Activated CD8-positive, alpha-beta T cell treated with anti-CD3 and anti-CD28 coated beads, Interleukin-2, amount 10 ng/mL, durations not matched to agents 7 days and 5 days (primary cell): ENCODE measurements at regions not wholly inside any gene's neighbourhood (a gene's known extent, or its start where the extent isn't known, plus 50 kb on each side); places are given as distances from the start of the nearest gene placed in this dataset.

Experiments
- ATAC-seq: fragments of 150-1000 bp; cut with Tn5 transposase; one replicate; pipeline ENCODE4 v1.10.0; 2021; ENCODE audit warnings: moderate library complexity
- CTCF ChIA-PET: fragments of 350-600 bp; sonication (Branson Sonifier 250); formaldehyde crosslinking; loops from one replicate; lab custom pipeline; 2021; ENCODE audit warnings: antibody characterized with exemption; lab: Charles Lee
- POLR2A ChIA-PET: fragments of 350-600 bp; sonication (Branson Sonifier 250); formaldehyde crosslinking; loops from one replicate; lab custom pipeline; 2021; ENCODE audit warnings: antibody characterized with exemption; lab: Charles Lee
- DNase-seq: peaks from one replicate; pipeline ENCODE4 v3.0.0-alpha.2; 2020
- H3K27ac Mint-ChIP-seq: one replicate; pipeline ENCODE4 v1.8.0; 2021; ENCODE audit warnings: mild to moderate bottlenecking, mixed read lengths
- H3K27me3 Mint-ChIP-seq: one replicate; pipeline ENCODE4 v1.8.0; 2021; ENCODE audit warnings: low read depth, mixed read lengths
- H3K36me3 Mint-ChIP-seq: one replicate; pipeline ENCODE4 v1.8.0; 2021; ENCODE audit warnings: low read depth, mixed read lengths
- H3K4me1 Mint-ChIP-seq: one replicate; pipeline ENCODE4 v1.8.0; 2021; ENCODE audit warnings: low read depth, mixed read lengths
- H3K4me3 Mint-ChIP-seq: one replicate; pipeline ENCODE4 v1.8.0; 2021; ENCODE audit warnings: mild to moderate bottlenecking, mixed read lengths
- H3K9me3 Mint-ChIP-seq: one replicate; pipeline ENCODE4 v1.8.0; 2022; ENCODE audit warnings: mixed read lengths; ENCODE audit not compliant: insufficient read depth

DNA sequence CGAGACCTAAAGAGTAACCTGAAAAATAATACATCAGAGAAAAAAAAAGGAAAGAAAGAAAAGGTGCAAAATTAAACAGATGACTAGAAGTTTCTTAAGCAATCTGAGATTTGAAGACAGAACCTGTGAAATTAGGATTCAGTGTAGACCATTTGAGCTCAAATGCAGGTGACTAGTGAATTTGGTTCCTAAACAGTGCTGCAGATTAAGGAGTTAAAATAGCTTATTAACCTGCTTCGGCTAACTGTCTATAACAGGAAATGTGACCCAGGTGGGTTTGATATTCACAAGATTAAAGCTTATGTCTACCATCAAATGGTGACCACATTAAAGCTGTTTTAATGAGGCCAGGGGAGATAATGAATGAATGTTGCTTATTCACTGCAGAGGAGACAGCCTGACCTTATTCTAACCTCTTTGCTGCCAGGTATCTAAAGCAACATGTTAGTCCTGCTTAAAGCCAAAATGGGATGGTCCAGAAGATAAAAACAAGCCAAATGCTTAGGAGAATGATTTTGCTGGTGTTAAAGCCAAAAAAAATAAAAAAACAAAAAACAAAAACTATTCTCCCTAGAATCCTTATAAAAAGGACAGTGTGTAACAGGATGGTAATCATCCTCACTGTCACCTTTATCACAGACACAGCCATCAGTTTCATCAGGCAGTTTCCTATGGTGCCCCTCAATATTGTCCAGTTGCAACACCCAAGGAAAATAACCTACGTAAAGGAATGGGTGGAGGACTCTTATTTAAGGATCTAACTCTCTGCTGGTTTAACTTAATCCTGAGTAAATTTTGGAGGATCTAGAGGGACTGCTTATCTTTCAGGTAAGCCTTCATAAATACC lies 769.0 kb upstream of the ZEB2 start:
- ATAC-seq (no peak), DNase-seq (no peak)
- ChIA-PET POLR2A (no interaction called here), CTCF (no interaction called here)
- Mint-ChIP-seq H3K27me3 (peaks cover 27% of the 10 kb centered on the region), H3K36me3 (no peaks in the 10 kb centered on the region), H3K4me1 (no peaks in the 10 kb centered on the region), H3K4me3 (no peak overlapping the region), H3K9me3 (no peaks in the 10 kb centered on the region), H3K27ac (no peak overlapping the region)

DNA sequence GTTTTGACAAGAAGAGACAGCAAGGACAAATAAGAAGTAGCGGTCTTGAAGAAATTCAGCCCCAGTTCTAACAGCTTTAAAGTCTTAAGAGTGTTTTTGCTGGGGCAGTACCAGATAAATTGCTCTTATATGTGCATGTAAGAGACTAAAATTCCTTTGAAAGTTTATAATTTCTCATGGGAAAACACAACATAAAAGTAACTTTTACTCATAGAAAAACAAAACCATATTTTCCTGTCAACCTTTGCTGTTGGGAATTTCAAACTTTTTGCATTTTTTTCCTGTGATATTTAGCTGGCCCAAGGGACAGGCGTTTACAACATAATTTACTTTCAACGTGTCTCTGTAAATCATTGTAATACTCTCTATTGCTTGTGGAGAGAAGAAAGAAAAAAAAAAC lies 767.8 kb upstream of the ZEB2 start:
- no peak for DNase-seq
- POLR2A ChIA-PET: no interaction called here
- ATAC-seq: no peak

DNA sequence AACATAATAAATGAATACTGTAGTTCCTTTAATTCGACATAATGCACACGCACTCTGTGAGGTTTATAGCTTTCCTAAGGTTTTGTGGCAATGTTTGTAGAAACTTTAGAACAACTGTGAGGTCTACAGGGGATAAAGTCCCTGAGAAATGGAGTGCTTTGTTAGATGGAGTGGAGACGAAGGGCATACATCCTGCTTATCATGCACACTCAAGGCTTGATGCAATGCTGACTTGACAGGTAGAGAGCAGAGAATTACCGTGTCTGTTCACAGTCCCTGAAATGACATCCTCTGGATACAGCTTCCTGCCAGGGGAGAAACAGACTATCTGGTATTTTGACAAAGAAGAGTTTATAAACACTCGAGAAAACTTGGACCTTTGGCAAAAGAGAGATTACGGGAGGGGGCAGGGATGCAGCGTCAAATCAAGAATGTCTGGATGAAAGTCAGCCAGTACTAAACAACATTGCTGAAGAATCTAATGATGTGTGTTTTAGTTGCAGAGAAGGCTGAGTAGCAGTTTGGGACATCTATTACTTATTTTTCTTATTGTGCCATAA lies 766.9 kb upstream of the ZEB2 start:
- Mint-ChIP-seq H3K9me3 (no peaks in the 10 kb centered on the region), H3K4me3 (no peak overlapping the region), H3K27ac (no peak overlapping the region), H3K36me3 (no peaks in the 10 kb centered on the region), H3K4me1 (peaks cover 5% of the 10 kb centered on the region), H3K27me3 (peaks cover 35% of the 10 kb centered on the region)
- ATAC-seq (no peak), DNase-seq (no peak)
- CTCF ChIA-PET: no interaction called here
- POLR2A ChIA-PET: no interaction called here

More for the DNA sequence above, 767.8 kb upstream of the ZEB2 start:
- Mint-ChIP-seq H3K4me3 (no peak overlapping the region), H3K9me3 (no peaks in the 10 kb centered on the region), H3K27ac (no peak overlapping the region), H3K4me1 (peaks cover 5% of the 10 kb centered on the region), H3K27me3 (peaks cover 33% of the 10 kb centered on the region), H3K36me3 (no peaks in the 10 kb centered on the region)
- CTCF ChIA-PET: no interaction called here

DNA sequence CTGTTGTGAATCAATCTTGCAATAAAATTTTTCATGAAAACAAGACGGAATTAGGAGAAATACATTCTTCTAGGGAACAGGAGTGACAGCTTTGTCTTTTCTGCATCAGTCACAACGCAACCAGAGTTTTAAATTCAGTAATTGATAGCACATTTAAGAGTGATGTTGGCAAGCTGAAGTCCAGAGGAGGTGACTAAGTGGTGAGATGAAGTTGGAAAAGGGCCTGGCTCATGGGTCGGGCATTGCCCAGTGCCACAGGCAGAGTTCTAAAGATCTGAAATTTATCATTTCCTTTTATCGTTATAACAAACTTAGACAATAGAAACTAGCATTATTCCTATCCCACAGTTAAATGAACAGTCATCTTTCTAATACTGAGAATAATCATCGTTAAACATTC lies 764.6 kb upstream of the ZEB2 start:
- H3K36me3 Mint-ChIP-seq: no peaks in the 10 kb centered on the region

DNA sequence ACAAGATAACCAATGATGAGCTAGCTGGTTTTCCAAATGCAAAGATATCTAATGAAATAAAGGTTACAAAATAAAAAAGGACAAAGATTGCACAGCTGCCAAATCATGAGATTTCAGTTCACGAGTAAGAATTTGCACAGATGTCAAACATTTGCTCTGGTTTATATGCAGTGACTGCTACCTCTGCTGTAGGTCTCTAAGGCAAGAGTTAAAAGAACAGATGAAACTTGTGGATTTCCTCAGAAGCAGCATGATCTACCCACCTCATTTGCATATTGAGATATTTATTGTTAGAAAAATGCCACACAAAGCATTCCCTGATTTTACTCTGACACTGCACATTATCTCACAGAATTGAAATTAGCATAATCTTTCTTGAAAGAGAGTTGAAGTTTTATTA lies 763.2 kb upstream of the ZEB2 start:
- no peak for DNase-seq
- Mint-ChIP-seq H3K36me3 (no peaks in the 10 kb centered on the region), H3K4me3 (no peak overlapping the region), H3K27me3 (peaks cover 37% of the 10 kb centered on the region), H3K27ac (no peak overlapping the region), H3K9me3 (no peaks in the 10 kb centered on the region), H3K4me1 (peaks cover 5% of the 10 kb centered on the region)
- ChIA-PET CTCF (no interaction called here), POLR2A (no interaction called here)
- no peak for ATAC-seq

More for the DNA sequence above, 764.6 kb upstream of the ZEB2 start:
- POLR2A ChIA-PET: no interaction called here
- DNase-seq (no peak), ATAC-seq (no peak)
- Mint-ChIP-seq H3K27ac (no peak overlapping the region), H3K4me1 (peaks cover 5% of the 10 kb centered on the region), H3K9me3 (no peaks in the 10 kb centered on the region), H3K4me3 (no peak overlapping the region), H3K27me3 (peaks cover 42% of the 10 kb centered on the region)
- CTCF ChIA-PET: no interaction called here

DNA sequence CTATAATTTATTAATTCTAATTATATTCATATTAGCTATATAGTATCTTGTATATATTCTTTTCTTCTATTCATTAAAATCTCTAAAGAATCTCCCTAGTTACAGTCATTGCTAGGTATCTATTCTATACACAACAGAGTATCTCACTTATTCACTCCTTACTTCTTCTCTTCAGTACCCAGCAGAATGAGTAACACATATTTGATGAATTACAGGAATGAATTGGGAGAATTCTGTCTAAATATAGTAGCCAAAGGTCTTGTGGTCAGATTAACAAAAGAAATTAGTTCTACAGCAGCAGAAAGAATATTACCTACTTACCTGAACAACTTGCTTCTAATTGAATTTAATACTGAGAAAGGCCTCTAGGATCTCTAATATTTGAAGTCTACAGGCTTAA lies 758.0 kb upstream of the ZEB2 start:
- ATAC-seq: no peak
- ChIA-PET POLR2A (no interaction called here), CTCF (no interaction called here)
- Mint-ChIP-seq H3K27me3 (peaks cover 37% of the 10 kb centered on the region), H3K36me3 (no peaks in the 10 kb centered on the region), H3K27ac (no peak overlapping the region), H3K4me1 (peaks cover under 1% of the 10 kb centered on the region), H3K9me3 (no peaks in the 10 kb centered on the region), H3K4me3 (no peak overlapping the region)
- DNase-seq: no peak

DNA sequence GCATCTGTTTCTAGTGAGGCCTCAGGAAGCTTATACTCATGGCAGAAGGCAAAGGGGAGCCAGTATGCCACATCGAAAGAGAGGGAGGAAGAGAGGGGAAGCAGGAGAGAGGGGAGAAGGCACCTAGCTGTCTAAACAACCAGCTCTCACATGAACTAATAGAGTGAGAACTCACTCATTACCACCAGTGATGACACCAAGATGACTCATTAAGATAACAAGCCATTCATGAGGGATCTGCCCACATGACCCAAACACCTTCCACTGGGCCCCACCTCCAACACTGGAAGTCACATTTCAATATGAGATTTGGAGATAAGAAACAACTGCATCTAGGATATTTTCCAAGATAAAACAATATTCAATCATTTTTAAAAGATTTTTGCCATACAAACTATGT lies 753.9 kb upstream of the ZEB2 start:
- ChIA-PET POLR2A (no interaction called here), CTCF (no interaction called here)
- Mint-ChIP-seq H3K36me3 (no peaks in the 10 kb centered on the region), H3K4me1 (no peaks in the 10 kb centered on the region), H3K27ac (no peak overlapping the region), H3K4me3 (no peak overlapping the region), H3K27me3 (peaks cover 16% of the 10 kb centered on the region), H3K9me3 (peaks cover 14% of the 10 kb centered on the region)
- ATAC-seq (no peak), DNase-seq (no peak)

DNA sequence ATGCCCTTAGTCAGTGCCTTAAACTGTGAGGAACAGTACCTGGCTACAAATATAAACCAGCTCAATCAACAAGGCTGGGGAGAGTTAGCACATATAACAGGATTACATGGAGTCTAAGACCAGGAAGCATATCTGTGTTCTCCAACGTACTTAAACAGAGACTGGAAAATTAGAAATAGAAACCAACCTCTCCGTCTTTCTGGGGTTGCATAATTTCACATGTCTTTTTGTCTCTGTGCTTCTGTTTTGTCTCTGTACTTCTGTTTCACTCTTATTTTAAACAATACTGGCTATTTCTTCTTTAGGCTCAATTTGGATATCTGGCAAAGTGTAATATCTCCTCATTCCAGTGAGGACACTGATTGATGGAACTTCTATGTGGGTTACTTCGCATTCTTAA lies 749.0 kb upstream of the ZEB2 start:
- H3K27ac Mint-ChIP-seq: no peak overlapping the region
- H3K9me3 Mint-ChIP-seq: peaks cover 14% of the 10 kb centered on the region
- ATAC-seq: no peak
- peaks cover 16% of the 10 kb centered on the region for H3K27me3 Mint-ChIP-seq
- no peaks in the 10 kb centered on the region for H3K36me3 Mint-ChIP-seq
- DNase-seq: no peak
- CTCF ChIA-PET: no interaction called here
- no peak overlapping the region for H3K4me3 Mint-ChIP-seq
- POLR2A ChIA-PET: no interaction called here
- H3K4me1 Mint-ChIP-seq: no peaks in the 10 kb centered on the region

DNA sequence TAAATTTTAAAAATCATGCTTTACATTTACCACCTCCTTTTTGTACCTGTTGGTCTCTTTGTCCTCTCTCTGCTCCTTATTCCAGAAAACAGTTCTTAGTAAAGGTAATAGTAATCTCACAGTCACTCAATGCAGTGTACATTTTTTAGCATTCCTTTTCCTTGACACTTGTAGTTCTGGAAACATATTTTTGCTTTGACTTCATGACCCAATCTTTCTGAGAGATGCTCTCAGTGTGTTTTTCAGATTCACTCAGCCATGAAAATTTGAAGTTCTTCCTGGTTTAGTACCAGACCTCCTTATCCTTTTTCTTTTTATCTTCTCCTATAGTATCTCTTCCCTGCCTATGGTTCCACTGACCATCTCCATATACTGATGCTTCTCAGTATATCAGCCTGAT lies 747.5 kb upstream of the ZEB2 start:
- peaks cover 20% of the 10 kb centered on the region for H3K27me3 Mint-ChIP-seq
- CTCF ChIA-PET: no interaction called here

DNA sequence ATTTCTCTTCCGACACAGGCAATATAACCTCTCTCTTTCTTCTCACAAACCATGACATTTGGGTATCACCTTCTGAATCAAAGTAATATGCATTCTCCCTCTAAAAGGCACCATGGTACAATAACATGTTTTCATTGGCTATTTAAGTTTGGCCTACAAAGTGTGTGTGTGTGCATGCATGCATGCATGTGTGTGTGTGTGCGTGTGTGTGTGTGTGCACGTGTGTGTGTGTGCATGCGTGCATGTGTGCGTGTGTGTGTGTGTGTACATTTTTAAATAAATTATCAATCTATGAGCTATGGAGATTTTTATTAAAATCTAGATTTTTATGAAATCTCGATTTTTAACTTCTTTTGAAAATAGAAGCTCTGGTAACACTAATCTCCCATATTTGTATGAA lies 745.3 kb upstream of the ZEB2 start:
- Mint-ChIP-seq H3K27me3 (peaks cover 31% of the 10 kb centered on the region), H3K27ac (no peak overlapping the region), H3K4me1 (peaks cover under 1% of the 10 kb centered on the region), H3K4me3 (no peak overlapping the region), H3K36me3 (no peaks in the 10 kb centered on the region), H3K9me3 (no peaks in the 10 kb centered on the region)
- ATAC-seq: no peak
- DNase-seq: no peak
- POLR2A ChIA-PET: no interaction called here
- CTCF ChIA-PET: no interaction called here

More for the DNA sequence above, 747.5 kb upstream of the ZEB2 start:
- H3K36me3 Mint-ChIP-seq: no peaks in the 10 kb centered on the region
- H3K4me3 Mint-ChIP-seq: no peak overlapping the region
- POLR2A ChIA-PET: no interaction called here
- H3K27ac Mint-ChIP-seq: no peak overlapping the region
- H3K9me3 Mint-ChIP-seq: peaks cover 11% of the 10 kb centered on the region
- no peaks in the 10 kb centered on the region for H3K4me1 Mint-ChIP-seq
- ATAC-seq (no peak), DNase-seq (no peak)

DNA sequence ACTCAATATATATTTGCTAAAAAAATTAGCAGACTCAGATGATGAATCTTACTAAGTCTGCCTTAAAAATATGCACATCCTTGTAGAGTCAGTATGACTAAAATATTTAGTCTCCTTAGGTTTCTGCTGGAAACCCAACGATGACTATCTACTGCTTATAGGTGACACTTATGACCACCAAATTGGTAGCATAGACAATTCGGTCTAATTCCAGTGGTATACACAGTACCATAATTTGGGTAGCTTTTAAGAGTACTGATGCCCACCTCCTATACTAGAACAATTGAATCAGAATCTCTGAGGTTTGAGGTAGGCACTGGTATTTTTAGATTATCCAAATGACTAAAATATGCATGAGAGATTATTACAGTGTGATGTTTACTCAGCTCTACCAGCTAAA lies 740.8 kb upstream of the ZEB2 start:
- no peak for ATAC-seq
- Mint-ChIP-seq H3K36me3 (no peaks in the 10 kb centered on the region), H3K4me1 (peaks cover 17% of the 10 kb centered on the region), H3K27ac (no peak overlapping the region), H3K9me3 (no peaks in the 10 kb centered on the region), H3K4me3 (no peak overlapping the region), H3K27me3 (peaks cover 50% of the 10 kb centered on the region)
- DNase-seq: no peak
- ChIA-PET CTCF (no interaction called here), POLR2A (no interaction called here)

DNA sequence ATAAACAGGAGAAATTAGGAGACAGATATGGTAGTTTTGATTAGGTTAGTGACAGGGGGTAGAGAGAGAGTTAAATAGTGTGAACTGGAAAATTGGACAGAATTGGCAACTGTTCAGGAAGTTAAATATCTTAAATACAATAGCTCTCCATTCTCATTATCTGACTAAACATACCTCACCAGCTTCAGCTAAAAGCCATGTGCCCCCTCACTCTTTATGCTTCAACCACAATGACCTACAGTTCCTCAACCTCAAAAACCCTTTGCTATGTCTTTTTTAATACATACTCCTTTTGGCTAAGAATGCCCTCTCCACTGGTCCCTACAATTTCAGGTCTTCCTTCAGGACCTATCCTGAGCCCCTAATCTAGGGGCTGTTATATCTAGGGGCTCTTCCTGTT lies 740.2 kb upstream of the ZEB2 start:
- ChIA-PET POLR2A (no interaction called here), CTCF (no interaction called here)
- Mint-ChIP-seq H3K27me3 (peaks cover 53% of the 10 kb centered on the region), H3K4me1 (peaks cover 17% of the 10 kb centered on the region), H3K36me3 (no peaks in the 10 kb centered on the region), H3K4me3 (no peak overlapping the region), H3K9me3 (no peaks in the 10 kb centered on the region), H3K27ac (no peak overlapping the region)
- no peak for ATAC-seq
- no peak for DNase-seq
